HG03565 (cell line): ENCODE measurements at regions not wholly inside any gene's neighbourhood (a gene's known extent, or its start where the extent isn't known, plus 50 kb on each side); places are given as distances from the start of the nearest gene placed in this dataset.

Experiments used
- ATAC-seq: cut with Tn5 transposase; IDR thresholded peaks from one replicate; pipeline ENCODE4 v1.9.1; 2021; ENCODE audit warnings: mild to moderate bottlenecking, moderate library complexity; ENCODE audit not compliant: unreplicated experiment

- no peak for ATAC-seq
Observed at GRCh38 chr1:224564454-224565084, 51.5 kb upstream of the CNIH3 start.

GRCh38 chr1:224565186-224565585, 50.9 kb upstream of the CNIH3 start:
- ATAC-seq: no peak

- ATAC-seq: no peak
Observed at GRCh38 chr1:224565611-224566406, 50.3 kb upstream of the CNIH3 start.
